ENCODE measurements at regions not wholly inside any gene's neighbourhood (a gene's known extent, or its start where the extent isn't known, plus 50 kb on each side); places are given as distances from the start of the nearest gene placed in this dataset.

DNA sequence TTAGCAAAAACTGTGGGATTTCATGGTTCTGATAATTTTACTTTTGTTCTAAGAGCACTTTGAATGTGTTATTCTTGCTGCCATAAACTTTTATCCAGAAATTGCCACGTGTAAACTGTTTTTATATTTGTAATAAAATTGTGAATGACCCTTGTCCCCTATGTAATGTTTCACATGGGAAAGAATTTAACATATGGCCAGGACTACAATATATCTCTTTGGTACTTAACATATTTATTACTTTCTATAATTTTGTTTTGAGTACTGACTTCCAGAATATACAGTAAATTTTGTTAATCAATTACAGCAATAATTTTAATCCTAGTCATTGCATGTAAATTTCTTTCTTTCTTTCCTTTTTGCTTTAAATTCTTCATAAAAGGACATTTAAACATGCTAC lies 735.0 kb upstream of the PHF14 start:
- H3K27ac ChIP-seq: no peak overlapping the region
- no peak for DNase-seq
- ATAC-seq: no peak
- H3K4me3 ChIP-seq: no peak overlapping the region
- intact Hi-C loops (cut with DNase I): no loop called here
- no peaks in the 10 kb centered on the region for H3K9me3 ChIP-seq
- TF ChIP-seq, protein P1, sequence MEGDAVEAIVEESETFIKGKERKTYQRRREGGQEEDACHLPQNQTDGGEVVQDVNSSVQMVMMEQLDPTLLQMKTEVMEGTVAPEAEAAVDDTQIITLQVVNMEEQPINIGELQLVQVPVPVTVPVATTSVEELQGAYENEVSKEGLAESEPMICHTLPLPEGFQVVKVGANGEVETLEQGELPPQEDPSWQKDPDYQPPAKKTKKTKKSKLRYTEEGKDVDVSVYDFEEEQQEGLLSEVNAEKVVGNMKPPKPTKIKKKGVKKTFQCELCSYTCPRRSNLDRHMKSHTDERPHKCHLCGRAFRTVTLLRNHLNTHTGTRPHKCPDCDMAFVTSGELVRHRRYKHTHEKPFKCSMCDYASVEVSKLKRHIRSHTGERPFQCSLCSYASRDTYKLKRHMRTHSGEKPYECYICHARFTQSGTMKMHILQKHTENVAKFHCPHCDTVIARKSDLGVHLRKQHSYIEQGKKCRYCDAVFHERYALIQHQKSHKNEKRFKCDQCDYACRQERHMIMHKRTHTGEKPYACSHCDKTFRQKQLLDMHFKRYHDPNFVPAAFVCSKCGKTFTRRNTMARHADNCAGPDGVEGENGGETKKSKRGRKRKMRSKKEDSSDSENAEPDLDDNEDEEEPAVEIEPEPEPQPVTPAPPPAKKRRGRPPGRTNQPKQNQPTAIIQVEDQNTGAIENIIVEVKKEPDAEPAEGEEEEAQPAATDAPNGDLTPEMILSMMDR (IDR thresholded peaks at IDR 0.05): no peak
- peaks cover 8% of the 10 kb centered on the region for H3K4me1 ChIP-seq
- H3K36me3 ChIP-seq: no peaks in the 10 kb centered on the region
- no peaks in the 10 kb centered on the region for H3K27me3 ChIP-seq (ENCODE audit: low read depth)

DNA sequence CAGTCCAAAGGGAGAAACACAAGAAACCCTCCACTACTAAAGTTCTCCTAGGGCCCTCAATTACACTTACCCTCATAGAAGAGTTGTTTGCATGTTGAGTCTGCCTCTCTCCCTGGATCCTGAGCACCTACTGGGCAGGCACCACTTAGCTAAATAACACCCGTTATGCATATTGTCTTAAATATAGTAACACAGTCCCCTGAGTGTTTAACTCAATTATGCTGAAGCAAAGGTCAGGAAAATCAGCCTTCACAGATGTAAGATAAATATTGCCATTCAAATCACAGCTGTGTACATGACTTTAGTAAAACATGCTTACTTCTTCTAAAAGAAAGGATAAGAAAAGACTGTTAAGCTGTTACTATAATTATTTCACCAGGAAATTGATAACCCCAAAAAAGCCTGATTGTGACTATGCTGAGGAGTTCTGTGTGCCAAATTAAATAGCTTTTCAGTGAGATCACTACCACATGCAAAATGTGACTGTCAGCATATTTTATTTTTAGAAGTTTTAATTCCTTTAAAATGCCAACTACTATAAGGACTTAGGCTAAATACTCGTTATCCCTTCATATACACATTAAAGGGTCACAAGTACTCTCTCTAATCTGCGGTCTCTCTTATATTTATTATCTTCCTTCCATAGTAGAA lies 733.9 kb upstream of the PHF14 start:
- ATAC-seq: peak; percentile 57 to 69
- no peak for DNase-seq
- no peak overlapping the region for H3K4me3 ChIP-seq
- TF ChIP-seq, protein P1 (IDR thresholded peaks at IDR 0.05): no peak
- H3K27me3 ChIP-seq (ENCODE audit: low read depth): no peaks in the 10 kb centered on the region
- intact Hi-C loops (cut with DNase I): no loop called here
- no peaks in the 10 kb centered on the region for H3K9me3 ChIP-seq
- H3K4me1 ChIP-seq: peaks cover 8% of the 10 kb centered on the region
- H3K27ac ChIP-seq: no peak overlapping the region
- no peaks in the 10 kb centered on the region for H3K36me3 ChIP-seq

DNA sequence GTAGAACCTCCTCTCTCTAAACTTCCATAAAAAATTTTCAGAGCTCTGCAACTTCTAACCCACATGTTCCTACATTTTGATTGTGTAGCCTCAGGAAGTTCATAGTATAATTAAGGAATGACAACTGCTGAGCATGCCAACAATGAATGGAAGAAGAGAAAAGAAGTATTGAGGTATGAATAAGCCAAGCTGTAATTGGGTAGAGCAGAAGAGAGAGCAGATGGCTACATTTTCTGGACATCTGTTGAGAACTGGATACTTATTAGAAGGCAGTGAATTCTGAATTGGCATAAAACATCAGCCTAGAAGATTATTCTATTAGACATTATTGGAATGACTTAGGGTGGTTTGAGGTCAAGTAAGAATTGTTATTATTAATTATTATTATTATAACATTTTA lies 728.3 kb upstream of the PHF14 start:
- intact Hi-C loops (cut with DNase I): no loop called here

DNA sequence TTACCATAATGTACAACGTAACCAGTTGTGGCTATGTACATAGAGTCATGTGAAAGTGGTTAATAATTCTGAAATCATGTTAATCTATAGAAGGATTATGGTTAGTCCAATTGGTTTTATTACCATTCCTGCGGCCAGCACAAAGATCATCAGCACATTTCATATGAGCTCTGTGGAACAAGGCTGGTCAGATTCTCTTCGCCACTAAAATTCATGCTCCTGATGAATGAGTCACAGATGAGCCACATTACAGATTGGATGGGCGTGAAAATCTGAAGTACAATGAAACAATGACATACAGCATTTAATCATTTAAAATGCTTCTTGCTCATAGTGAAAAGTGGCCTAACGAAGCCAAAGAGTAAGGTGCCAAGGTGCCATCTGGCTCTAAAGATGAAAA lies 716.2 kb upstream of the PHF14 start:
- Histone ChIP-seq H3K27ac (no peak overlapping the region), H3K27me3 (ENCODE audit: low read depth) (no peaks in the 10 kb centered on the region), H3K9me3 (no peaks in the 10 kb centered on the region), H3K4me3 (no peak overlapping the region), H3K36me3 (no peaks in the 10 kb centered on the region), H3K4me1 (no peaks in the 10 kb centered on the region)
- TF ChIP-seq, protein P1 (IDR thresholded peaks at IDR 0.05): no peak
- no peak for ATAC-seq
- no peak for DNase-seq
- intact Hi-C loops (cut with DNase I): no loop called here

More for the DNA sequence above, 728.3 kb upstream of the PHF14 start:
- DNase-seq: no peak
- Histone ChIP-seq H3K36me3 (no peaks in the 10 kb centered on the region), H3K4me3 (no peak overlapping the region), H3K4me1 (no peaks in the 10 kb centered on the region), H3K27ac (no peak overlapping the region), H3K27me3 (ENCODE audit: low read depth) (no peaks in the 10 kb centered on the region), H3K9me3 (peaks cover 5% of the 10 kb centered on the region)
- TF ChIP-seq, protein P1 (IDR thresholded peaks at IDR 0.05): no peak
- no peak for ATAC-seq

DNA sequence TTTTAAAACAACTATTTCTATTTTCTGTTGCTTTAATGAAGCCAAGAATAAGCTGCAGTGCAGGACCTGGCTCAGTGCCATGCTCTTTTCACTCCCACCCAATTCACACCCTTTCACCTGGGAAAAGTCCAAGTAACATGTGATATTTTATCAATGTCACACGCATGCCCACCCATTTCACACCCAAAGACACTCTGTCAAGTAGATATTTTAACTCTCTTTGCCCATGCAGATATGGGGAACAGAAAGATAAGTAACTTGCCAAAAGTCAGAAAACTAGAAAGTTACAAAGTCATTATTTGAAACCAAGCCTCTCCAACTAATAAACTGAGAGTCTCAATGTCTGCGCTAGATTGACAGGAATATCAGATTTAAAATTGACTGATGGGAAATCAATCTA lies 706.7 kb upstream of the PHF14 start:
- DNase-seq (no peak), ATAC-seq (no peak)
- Histone ChIP-seq H3K27me3 (ENCODE audit: low read depth) (no peaks in the 10 kb centered on the region), H3K4me3 (no peak overlapping the region), H3K9me3 (no peaks in the 10 kb centered on the region), H3K4me1 (peaks cover 12% of the 10 kb centered on the region), H3K36me3 (no peaks in the 10 kb centered on the region), H3K27ac (no peak overlapping the region)
- TF ChIP-seq, protein P1 (IDR thresholded peaks at IDR 0.05): no peak
- intact Hi-C loops (cut with DNase I): no loop called here

Measured in lower lobe of right lung (tissue), 2 donors.